GM06990 (cell line): ENCODE measurements at regions not wholly inside any gene's neighbourhood (a gene's known extent, or its start where the extent isn't known, plus 50 kb on each side); places are given as distances from the start of the nearest gene placed in this dataset.

Experiments
- DNase-seq: peaks from one replicate; pipeline ENCODE4 v3.0.0-alpha.2; 2011; ENCODE audit not compliant: insufficient read length; ENCODE audit errors: extremely low read depth
- H3K27me3 ChIP-seq: replicated peaks from 2 replicates; pipeline ENCODE4 v1.6.0; 2011; ENCODE audit warnings: low read length; ENCODE audit not compliant: control insufficient read depth, insufficient read depth
- H3K36me3 ChIP-seq: 2 replicates; pipeline ENCODE4 v1.5.1; 2011; ENCODE audit warnings: low read length; ENCODE audit not compliant: control insufficient read depth, insufficient read depth
- H3K4me3 ChIP-seq: replicated peaks from 2 replicates; pipeline ENCODE4 v1.5.1; 2011; ENCODE audit warnings: low read depth, mild to moderate bottlenecking, control low read depth, low read length
- TF ChIP-seq, protein P1 (sequence below): IDR thresholded peaks from 2 replicates; pipeline ENCODE4 v1.5.1; 2011; ENCODE audit warnings: low read length, control low read depth, mild to moderate bottlenecking, inconsistent platforms; ENCODE audit not compliant: insufficient read depth, poor library complexity, severe bottlenecking

DNA sequence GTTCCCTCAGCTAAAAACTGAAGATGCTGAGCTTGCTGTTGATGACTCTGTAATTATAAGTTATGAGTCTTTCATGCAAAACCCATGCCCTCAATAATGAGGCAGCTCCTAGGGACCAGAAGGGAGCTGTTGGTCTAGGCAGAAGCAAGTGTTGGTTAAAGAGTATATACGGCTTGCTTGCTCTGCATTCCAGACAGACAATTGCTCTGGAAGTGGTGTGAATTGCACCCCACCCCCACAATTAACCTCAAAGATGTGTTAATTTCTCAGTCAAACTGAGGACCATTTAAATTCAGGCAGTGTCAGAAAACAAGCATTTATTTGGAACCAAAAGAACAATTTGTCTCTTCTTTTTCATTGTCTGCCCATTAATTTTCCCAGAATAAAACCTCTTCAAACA is 163.5 kb upstream of the EOMES start:
- TF ChIP-seq, protein P1, sequence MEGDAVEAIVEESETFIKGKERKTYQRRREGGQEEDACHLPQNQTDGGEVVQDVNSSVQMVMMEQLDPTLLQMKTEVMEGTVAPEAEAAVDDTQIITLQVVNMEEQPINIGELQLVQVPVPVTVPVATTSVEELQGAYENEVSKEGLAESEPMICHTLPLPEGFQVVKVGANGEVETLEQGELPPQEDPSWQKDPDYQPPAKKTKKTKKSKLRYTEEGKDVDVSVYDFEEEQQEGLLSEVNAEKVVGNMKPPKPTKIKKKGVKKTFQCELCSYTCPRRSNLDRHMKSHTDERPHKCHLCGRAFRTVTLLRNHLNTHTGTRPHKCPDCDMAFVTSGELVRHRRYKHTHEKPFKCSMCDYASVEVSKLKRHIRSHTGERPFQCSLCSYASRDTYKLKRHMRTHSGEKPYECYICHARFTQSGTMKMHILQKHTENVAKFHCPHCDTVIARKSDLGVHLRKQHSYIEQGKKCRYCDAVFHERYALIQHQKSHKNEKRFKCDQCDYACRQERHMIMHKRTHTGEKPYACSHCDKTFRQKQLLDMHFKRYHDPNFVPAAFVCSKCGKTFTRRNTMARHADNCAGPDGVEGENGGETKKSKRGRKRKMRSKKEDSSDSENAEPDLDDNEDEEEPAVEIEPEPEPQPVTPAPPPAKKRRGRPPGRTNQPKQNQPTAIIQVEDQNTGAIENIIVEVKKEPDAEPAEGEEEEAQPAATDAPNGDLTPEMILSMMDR: no peak
- no peak for DNase-seq

DNA sequence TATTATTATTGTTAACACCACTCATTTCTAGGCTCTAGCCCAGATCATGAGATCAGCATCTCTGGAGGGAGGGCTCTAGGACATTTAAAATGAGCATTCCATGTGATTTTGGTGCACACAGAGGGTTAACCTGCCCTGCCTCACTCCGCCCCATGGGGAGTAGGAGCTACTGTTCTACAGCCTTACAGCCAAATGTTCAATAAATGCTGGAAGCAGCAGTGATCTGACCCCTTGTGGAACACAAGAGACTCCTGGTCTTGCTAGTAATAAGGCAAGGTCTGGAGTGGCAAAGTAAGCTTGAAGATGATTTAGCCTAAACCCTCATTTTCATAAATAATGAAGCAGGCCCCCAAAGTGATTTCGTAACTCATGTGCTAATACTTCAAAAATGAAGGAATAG is 166.4 kb upstream of the EOMES start:
- Histone ChIP-seq H3K36me3 (no peaks in the 10 kb centered on the region), H3K27me3 (no peaks in the 10 kb centered on the region), H3K4me3 (no peak overlapping the region)
- TF ChIP-seq, protein P1: no peak
- no peak for DNase-seq

More for the DNA sequence above, 163.5 kb upstream of the EOMES start:
- Histone ChIP-seq H3K27me3 (no peaks in the 10 kb centered on the region), H3K4me3 (no peak overlapping the region), H3K36me3 (no peaks in the 10 kb centered on the region)

DNA sequence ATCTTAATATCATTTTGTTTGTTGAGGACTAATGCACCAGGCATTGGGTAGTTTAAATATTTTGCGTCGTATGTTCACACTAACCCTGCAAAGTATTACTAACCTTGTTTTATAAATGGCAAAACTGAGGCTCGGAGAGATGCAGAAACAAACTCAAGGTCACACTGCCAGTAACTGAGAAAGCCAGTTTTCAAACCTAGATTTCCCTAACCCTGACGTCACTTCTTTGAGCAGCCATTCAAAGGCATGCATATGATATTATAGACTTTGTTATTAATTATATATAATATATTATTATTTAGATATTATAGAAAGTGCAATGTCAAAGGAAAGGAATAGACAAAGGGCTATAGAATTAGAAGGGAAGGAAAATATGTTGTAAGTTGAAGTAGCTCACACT is 167.6 kb upstream of the EOMES start:
- H3K36me3 ChIP-seq: no peaks in the 10 kb centered on the region
- no peak for DNase-seq
- no peaks in the 10 kb centered on the region for H3K27me3 ChIP-seq
- no peak overlapping the region for H3K4me3 ChIP-seq
- TF ChIP-seq, protein P1: no peak

DNA sequence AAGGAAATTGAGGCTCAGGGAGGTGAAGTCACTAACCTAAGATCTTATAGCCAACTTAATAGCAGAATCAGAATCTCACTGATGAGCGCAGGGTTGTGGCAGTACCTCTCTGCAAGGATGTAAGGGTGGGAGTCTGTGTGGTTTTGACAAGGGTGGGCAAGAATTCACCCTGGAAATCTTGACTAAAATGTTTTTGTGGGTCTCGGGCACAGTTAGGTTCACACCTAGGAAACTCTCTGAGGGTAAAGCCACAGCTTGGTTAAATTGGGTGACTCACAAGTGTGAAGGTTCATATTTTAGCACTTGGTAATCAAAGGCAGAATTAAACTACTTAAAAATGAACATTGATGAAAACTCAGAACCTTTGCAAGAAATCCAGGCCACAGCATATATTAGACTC is 178.2 kb upstream of the EOMES start:
- DNase-seq: no peak
- H3K36me3 ChIP-seq: no peaks in the 10 kb centered on the region

DNA sequence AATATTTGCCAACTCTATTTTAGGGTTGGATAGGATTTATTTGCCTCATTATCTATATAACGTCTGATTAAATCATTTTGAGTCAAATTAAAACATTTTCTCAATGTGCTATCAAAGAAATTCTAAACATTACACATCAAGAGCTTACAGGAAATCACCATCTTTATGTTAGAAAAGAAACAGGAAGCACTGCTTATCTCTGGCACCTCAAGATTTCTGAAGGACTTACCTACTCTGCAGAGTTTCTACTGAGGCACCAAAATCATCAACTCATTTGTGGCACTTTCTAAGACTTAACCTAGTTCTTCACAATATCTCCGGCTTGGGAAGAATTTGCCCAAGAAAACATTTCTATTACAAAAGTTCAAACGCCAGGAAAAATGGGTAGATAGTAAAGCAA is 181.3 kb upstream of the EOMES start:
- TF ChIP-seq, protein P1: no peak
- Histone ChIP-seq H3K36me3 (no peaks in the 10 kb centered on the region), H3K4me3 (no peak overlapping the region), H3K27me3 (no peaks in the 10 kb centered on the region)
- DNase-seq: no peak

More for the DNA sequence above, 178.2 kb upstream of the EOMES start:
- TF ChIP-seq, protein P1: no peak
- Histone ChIP-seq H3K4me3 (no peak overlapping the region), H3K27me3 (no peaks in the 10 kb centered on the region)

DNA sequence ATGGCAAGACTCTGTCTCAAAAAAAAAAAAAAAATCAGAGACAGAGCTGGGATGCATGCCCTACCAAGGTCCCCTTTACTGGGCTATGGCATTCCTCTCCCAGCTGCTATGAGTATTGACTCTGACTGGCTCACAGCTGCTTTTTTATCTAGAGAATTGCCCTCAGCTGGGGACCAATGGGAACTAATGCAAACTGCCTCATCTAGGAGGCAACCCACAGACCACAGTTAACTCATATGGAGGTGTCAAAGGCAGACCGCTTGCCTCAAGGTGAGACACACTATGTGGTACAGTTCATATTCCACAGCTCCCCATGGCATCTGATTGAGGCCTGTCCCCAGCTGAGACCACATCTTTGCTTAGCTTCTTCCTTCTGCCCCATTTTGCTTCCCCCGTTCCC is 183.5 kb upstream of the EOMES start:
- DNase-seq: no peak
- Histone ChIP-seq H3K27me3 (no peaks in the 10 kb centered on the region), H3K36me3 (no peaks in the 10 kb centered on the region), H3K4me3 (no peak overlapping the region)
- TF ChIP-seq, protein P1: no peak
